GM12878 (cell line): ENCODE measurements at regions not wholly inside any gene's neighbourhood (a gene's known extent, or its start where the extent isn't known, plus 50 kb on each side); places are given as distances from the start of the nearest gene placed in this dataset.

Source experiments
- ATAC-seq: fragments of 200-7000 bp; cut with Tn5 transposase; 3 replicates; pipeline ENCODE4 v1.9.1; 2020; ENCODE audit warnings: mild to moderate bottlenecking, moderate library complexity
- BruUV-seq: library from RNA; stranded (reverse); fragments of 400-500 nt; replicated peaks from 2 replicates; lab custom pipeline; 2021; lab: Mats Ljungman, UMichigan
- CTCF ChIA-PET: fragments of 300-600 bp; sonication (Branson Sonifier 250); formaldehyde crosslinking; extraction: SDS; loops from one replicate; lab custom pipeline; 2021; ENCODE audit warnings: inconsistent platforms; lab: Yijun Ruan, JAX
- POLR2A ChIA-PET: fragments of 350-600 bp; formaldehyde crosslinking; extraction: SDS; loops from one replicate; lab custom pipeline; 2021; ENCODE audit warnings: inconsistent platforms; lab: Charles Lee
- RAD21 ChIA-PET: fragments of 300-600 bp; sonication (Branson Sonifier 250); formaldehyde crosslinking; loops from one replicate; lab custom pipeline; 2023; ENCODE audit warnings: antibody characterized with exemption; ENCODE audit not compliant: unreplicated experiment; lab: Charles Lee
- SMC1A ChIA-PET: fragments of 300-600 bp; sonication (Branson Sonifier 250); formaldehyde crosslinking; loops from one replicate; lab custom pipeline; 2023; ENCODE audit not compliant: unreplicated experiment, uncharacterized antibody; lab: Charles Lee
- DNase-seq: peaks from one replicate; pipeline ENCODE4 v3.0.0-alpha.2; 2011; ENCODE audit warnings: low read depth, low spot score
- FAIRE-seq: peaks from 3 replicates; lab custom pipeline; 2011; peaks lifted over from hg19 to GRCh38; lab: Jason Lieb, UNC
- H2AFZ ChIP-seq: 2 replicates; pipeline ENCODE4 v1.6.0; 2011; ENCODE audit warnings: low read depth, low read length, control low read depth; ENCODE audit not compliant: control insufficient read depth
- H3K27ac ChIP-seq: 2 replicates; pipeline ENCODE4 v1.5.1; 2011; ENCODE audit warnings: control low read depth; ENCODE audit not compliant: control insufficient read depth, insufficient read depth
- H3K27me3 ChIP-seq, 2 experiments: replicated peaks in 1 of 2; 2 replicates each; pipeline versions ENCODE4 v1.6.0 to v1.6.1; 2011; ENCODE audit warnings: low read length in 1 of 2; ENCODE audit not compliant: control insufficient read depth in 2 of 2, insufficient read depth in 2 of 2
- H3K36me3 ChIP-seq, 2 experiments: 2 replicates each; pipeline ENCODE4 v1.5.1; 2011; ENCODE audit warnings: low read length in 1 of 2; ENCODE audit not compliant: control insufficient read depth in 2 of 2, insufficient read depth in 2 of 2
- H3K4me1 ChIP-seq: 2 replicates; pipeline ENCODE4 v1.6.1; 2011; ENCODE audit warnings: mild to moderate bottlenecking, low read length, moderate library complexity, mixed read lengths; ENCODE audit not compliant: control insufficient read depth, insufficient read depth
- H3K4me2 ChIP-seq: 2 replicates; pipeline ENCODE4 v1.6.0; 2011; ENCODE audit warnings: control low read depth; ENCODE audit not compliant: control insufficient read depth, insufficient read depth
- H3K4me3 ChIP-seq: fragments of 200-600 bp; sonication (generic); 2 replicates; pipeline ENCODE4 v1.5.1; 2016
- H3K79me2 ChIP-seq: 2 replicates; pipeline ENCODE4 v1.6.0; 2011; ENCODE audit warnings: low read length; ENCODE audit not compliant: control insufficient read depth, insufficient read depth
- H3K9ac ChIP-seq: 2 replicates; pipeline ENCODE4 v1.8.0; 2011; ENCODE audit warnings: low read length, control low read depth, mixed read lengths; ENCODE audit not compliant: control insufficient read depth, insufficient read depth
- H3K9me3 ChIP-seq: replicated peaks from 3 replicates; pipeline ENCODE4 v1.5.1; 2011; ENCODE audit warnings: mild to moderate bottlenecking, low read length; ENCODE audit not compliant: control insufficient read depth, insufficient read depth
- H4K20me1 ChIP-seq: 2 replicates; pipeline ENCODE4 v1.6.0; 2011; ENCODE audit not compliant: control insufficient read depth, insufficient read depth
- ATF7 ChIP-seq: fragments of 450-650 bp; IDR thresholded peaks from 2 replicates; pipeline ENCODE4 v1.6.1; 2016; ENCODE audit warnings: low read depth, mild to moderate bottlenecking
- CHD2 ChIP-seq: IDR thresholded peaks from 2 replicates; pipeline ENCODE4 v1.6.1; 2011; ENCODE audit warnings: low read depth, low read length, improper control_type of control experiment, borderline replicate concordance
- FOS ChIP-seq: IDR thresholded peaks from 3 replicates; pipeline ENCODE4 v1.6.1; 2011; ENCODE audit warnings: borderline replicate concordance; ENCODE audit not compliant: insufficient read length; ENCODE audit errors: extremely low read depth
- LARP7 ChIP-seq: fragments of 450-650 bp; IDR thresholded peaks from 2 replicates; pipeline ENCODE4 v1.6.1; 2017; ENCODE audit warnings: mild to moderate bottlenecking
- NR2C1 ChIP-seq: fragments of 450-650 bp; IDR thresholded peaks from 2 replicates; pipeline ENCODE4 v1.6.1; 2017; ENCODE audit warnings: antibody characterized with exemption, mild to moderate bottlenecking, moderate library complexity
- POLR2AphosphoS2 ChIP-seq: IDR thresholded peaks from 2 replicates; pipeline ENCODE4 v1.6.1; 2011; ENCODE audit warnings: low read depth, mild to moderate bottlenecking, low read length, improper control_type of control experiment, moderate library complexity
- SPI1 ChIP-seq: IDR thresholded peaks from 2 replicates; pipeline ENCODE4 v1.6.1; 2011; ENCODE audit warnings: low read depth, mild to moderate bottlenecking, low read length, moderate library complexity, borderline replicate concordance; ENCODE audit not compliant: insufficient read depth
- SUPT20H ChIP-seq: IDR thresholded peaks from 2 replicates; pipeline ENCODE4 v1.6.1; 2011; ENCODE audit warnings: low read depth, mild to moderate bottlenecking, low read length, moderate library complexity, borderline replicate concordance; ENCODE audit not compliant: control insufficient read depth
- SUZ12 ChIP-seq: fragments of 200-600 bp; sonication (generic); IDR thresholded peaks from one replicate; pipeline ENCODE4 v1.6.1; 2018; ENCODE audit warnings: antibody characterized with exemption, mild to moderate bottlenecking; ENCODE audit not compliant: unreplicated experiment
- TCF3 ChIP-seq: IDR thresholded peaks from 2 replicates; pipeline ENCODE4 v1.6.1; 2012; ENCODE audit warnings: low read depth, mild to moderate bottlenecking, low read length, borderline replicate concordance; ENCODE audit not compliant: insufficient read depth
- WRNIP1 ChIP-seq: IDR thresholded peaks from 2 replicates; pipeline ENCODE4 v1.6.1; 2011; ENCODE audit warnings: low read depth, low read length, improper control_type of control experiment, borderline replicate concordance
- ZNF207 ChIP-seq: fragments of 450-650 bp; IDR thresholded peaks from 2 replicates; pipeline ENCODE4 v1.6.1; 2014; ENCODE audit warnings: antibody characterized with exemption, mild to moderate bottlenecking, borderline replicate concordance
- ZNF217 ChIP-seq: fragments of 450-650 bp; IDR thresholded peaks from 2 replicates; pipeline ENCODE4 v1.6.1; 2017; ENCODE audit warnings: antibody characterized with exemption, mild to moderate bottlenecking
- WGBS: methylation state at CpG from one replicate; pipeline ENCODE4 v1.1.6; 2016; ENCODE audit warnings: low lambda C conversion rate; ENCODE audit not compliant: insufficient replicate concordance, insufficient coverage; ENCODE audit errors: missing lambda C conversion rate; 5-methylcytosine and 5-hydroxymethylcytosine counted together
- in situ Hi-C: fragments of 300-500 bp; cut with MboI; formaldehyde crosslinking; loops from 9 replicates; pipeline ENCODE4 v1.14.3; 2018; ENCODE audit warnings: mixed read lengths
- intact Hi-C: fragments of 100-400 bp; cut with micrococcal nuclease; formaldehyde crosslinking; loops from one replicate; pipeline ENCODE4 v1.14.2; 2022; ENCODE audit not compliant: unreplicated experiment
- TF ChIP-seq, protein P1 (sequence below): IDR thresholded peaks from 2 replicates; pipeline ENCODE4 v1.6.1; 2012; ENCODE audit warnings: low read length, inconsistent platforms

DNA sequence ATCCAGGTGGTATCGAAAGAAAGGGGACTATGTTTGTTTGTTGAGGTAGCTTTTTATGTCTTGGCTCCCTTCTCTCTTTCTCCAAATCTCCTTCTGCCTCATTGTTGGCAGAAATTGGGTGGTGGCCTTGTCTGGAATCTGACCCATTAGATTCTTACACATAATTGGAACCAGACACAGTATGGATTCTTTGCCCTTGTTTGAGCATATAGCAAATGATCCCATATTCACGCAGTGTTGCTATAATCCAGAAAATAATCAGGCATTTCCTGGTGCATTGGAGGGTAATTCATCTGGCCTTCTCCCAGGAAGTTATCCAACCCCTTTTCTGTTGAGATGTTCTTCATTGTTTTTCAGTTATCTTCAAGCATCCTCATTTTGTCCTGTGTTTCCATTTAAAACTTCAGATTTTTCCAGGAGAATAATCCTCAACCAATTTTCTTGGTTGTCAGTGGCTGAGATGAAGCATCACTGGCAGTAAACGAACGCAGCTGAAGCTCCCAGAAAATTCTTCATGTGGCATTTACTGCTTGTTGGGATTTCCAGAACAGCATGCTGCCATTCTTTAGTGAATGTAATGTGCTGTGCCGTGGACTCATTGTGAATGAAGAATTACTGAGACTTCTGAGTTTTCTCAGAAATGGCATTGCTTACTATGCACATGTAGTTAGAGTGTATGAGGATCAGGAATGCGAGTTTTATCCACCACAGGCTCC is 70.5 kb upstream of the NTRK2 start:
- SMC1A ChIA-PET = interaction anchor here (1.0 kb wide), 1 partner anchor 95 kb away, joined by 3 read pairs; no protein-coding TSS in a partner anchor
- Histone ChIP-seq H3K36me3 (no peaks in the 10 kb centered on the region), H3K79me2 (no peaks in the 10 kb centered on the region), H4K20me1 (no peaks in the 10 kb centered on the region), H3K4me3 (no peak overlapping the region), H3K4me1 (no peaks in the 10 kb centered on the region), H3K27ac (no peak overlapping the region), H3K4me2 (no peak overlapping the region), H3K27me3 (no peaks in the 10 kb centered on the region), H3K9me3 (no peaks in the 10 kb centered on the region; the same call in 2 of the 3 replicates), H3K9ac (no peak overlapping the region)
- in situ Hi-C loops (no loop called here), intact Hi-C loops (no loop called here)
- BruUV-seq = no TSS peak
- no peak for ATAC-seq
- WGBS = 23% methylated on average over 6 of the region's 6 CpGs
- CTCF ChIA-PET = no interaction called here
- FAIRE-seq = no peak
- no peak for DNase-seq
- TF ChIP-seq ATF7 (no peak), POLR2AphosphoS2 (no peak), CHD2 (no peak), LARP7 (no peak), WRNIP1 (no peak), SUZ12 (no peak), ZNF217 (no peak), SPI1 (no peak), FOS (no peak), SUPT20H (no peak), TCF3 (no peak), ZNF207 (no peak), NR2C1 (no peak)
- TF ChIP-seq, protein P1, sequence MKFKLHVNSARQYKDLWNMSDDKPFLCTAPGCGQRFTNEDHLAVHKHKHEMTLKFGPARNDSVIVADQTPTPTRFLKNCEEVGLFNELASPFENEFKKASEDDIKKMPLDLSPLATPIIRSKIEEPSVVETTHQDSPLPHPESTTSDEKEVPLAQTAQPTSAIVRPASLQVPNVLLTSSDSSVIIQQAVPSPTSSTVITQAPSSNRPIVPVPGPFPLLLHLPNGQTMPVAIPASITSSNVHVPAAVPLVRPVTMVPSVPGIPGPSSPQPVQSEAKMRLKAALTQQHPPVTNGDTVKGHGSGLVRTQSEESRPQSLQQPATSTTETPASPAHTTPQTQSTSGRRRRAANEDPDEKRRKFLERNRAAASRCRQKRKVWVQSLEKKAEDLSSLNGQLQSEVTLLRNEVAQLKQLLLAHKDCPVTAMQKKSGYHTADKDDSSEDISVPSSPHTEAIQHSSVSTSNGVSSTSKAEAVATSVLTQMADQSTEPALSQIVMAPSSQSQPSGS = no peak
- TF ChIP-seq, all 136 proteins: peak for 0
- ChIA-PET POLR2A (no interaction called here), RAD21 (no interaction called here)
- no peak overlapping the region for H2AFZ ChIP-seq
